K562 (cell line): ENCODE measurements at regions not wholly inside any gene's neighbourhood (a gene's known extent, or its start where the extent isn't known, plus 50 kb on each side); places are given as distances from the start of the nearest gene placed in this dataset.

ENCODE experiments used
- ATAC-seq: fragments of 200-7000 bp; cut with Tn5 transposase; 3 replicates; pipeline ENCODE4 v1.9.1; 2020; ENCODE audit warnings: moderate library complexity
- BruUV-seq: library from RNA; stranded (reverse); fragments of 400-500 nt; replicated peaks from 2 replicates; lab custom pipeline; 2021; lab: Mats Ljungman, UMichigan
- CTCF ChIA-PET: fragments of 300-600 bp; formaldehyde crosslinking; extraction: SDS; loops from one replicate; lab custom pipeline; 2021; ENCODE audit warnings: low intra/inter-chr PET ratio; lab: Yijun Ruan, JAX
- POLR2A ChIA-PET: fragments of 300-600, 350-650 bp; sonication (Branson Sonifier 250); formaldehyde crosslinking; extraction: SDS; loops from one replicate; lab custom pipeline; 2021; ENCODE audit warnings: antibody characterized with exemption, inconsistent platforms; lab: Yijun Ruan, JAX
- DNase-seq, 4 experiments: peaks; one replicate each; pipeline versions ENCODE4 v3.0.0 to v3.0.0-alpha.2; 2011 to 2018; ENCODE audit warnings: low spot score in 3 of 4, mixed read lengths in 3 of 4; ENCODE audit errors: extremely low read depth in 1 of 4
- FAIRE-seq: peaks from 2 replicates; lab custom pipeline; 2011; peaks lifted over from hg19 to GRCh38; lab: Jason Lieb, UNC
- H2AFZ ChIP-seq: 2 replicates; pipeline ENCODE4 v1.6.0; 2011; ENCODE audit warnings: low read depth, low read length, control low read depth, inconsistent platforms
- H3K27ac ChIP-seq: fragments of 200-600 bp; 3 replicates; pipeline ENCODE4 v1.8.0; 2011; ENCODE audit warnings: low read depth, mild to moderate bottlenecking, control low read depth, inconsistent platforms, low read length, moderate library complexity, mixed read lengths; ENCODE audit errors: extremely low read depth
- H3K27me3 ChIP-seq, 2 experiments: fragments of 300-600 bp in 1 of 2; 2 replicates in 1 of 2; 3 replicates in 1 of 2; pipeline versions ENCODE4 v1.6.0 to v1.8.0; 2011; ENCODE audit warnings: inconsistent platforms in 2 of 2, low read length in 2 of 2, mild to moderate bottlenecking in 1 of 2, mixed read lengths in 1 of 2, moderate library complexity in 1 of 2; ENCODE audit not compliant: control insufficient read depth in 2 of 2, insufficient read depth in 2 of 2
- H3K36me3 ChIP-seq: fragments of 300-600 bp; 3 replicates; pipeline ENCODE4 v1.8.0; 2011; ENCODE audit warnings: mild to moderate bottlenecking, low read length, inconsistent platforms; ENCODE audit not compliant: control insufficient read depth, insufficient read depth
- H3K4me1 ChIP-seq, 2 experiments: fragments of 200-600 bp in 1 of 2; replicated peaks in 1 of 2; 2 replicates in 1 of 2; 3 replicates in 1 of 2; pipeline versions ENCODE4 v1.5.1 to v1.8.0; 2011; ENCODE audit warnings: inconsistent platforms in 2 of 2, low read length in 2 of 2, mild to moderate bottlenecking in 1 of 2, mixed read lengths in 1 of 2, moderate library complexity in 1 of 2; ENCODE audit not compliant: control insufficient read depth in 2 of 2, insufficient read depth in 2 of 2
- H3K4me2 ChIP-seq: 2 replicates; pipeline ENCODE4 v1.6.1; 2011; ENCODE audit warnings: low read length, control low read depth, inconsistent platforms, mixed read lengths; ENCODE audit not compliant: insufficient read depth
- H3K4me3 ChIP-seq: fragments of 200-600 bp; sonication (generic), shearing (Covaris generic); 2 replicates; pipeline ENCODE4 v1.5.1; 2016; ENCODE audit warnings: control low read depth, inconsistent platforms
- H3K79me2 ChIP-seq: fragments of 200-600 bp; 3 replicates; pipeline ENCODE4 v1.8.0; 2011; ENCODE audit warnings: low read length, inconsistent platforms; ENCODE audit not compliant: control insufficient read depth, insufficient read depth
- H3K9ac ChIP-seq, 2 experiments: 2 replicates each; pipeline versions ENCODE4 v1.6.0 to v1.6.1; 2011; ENCODE audit warnings: low read depth in 2 of 2, low read length in 2 of 2, control low read depth in 1 of 2, inconsistent platforms in 1 of 2, mild to moderate bottlenecking in 1 of 2, mixed read lengths in 1 of 2; ENCODE audit not compliant: insufficient read depth in 1 of 2
- H3K9me1 ChIP-seq: one replicate; pipeline ENCODE4 v1.6.0; 2011; ENCODE audit warnings: inconsistent platforms, mild to moderate bottlenecking, low read length, moderate library complexity; ENCODE audit not compliant: control insufficient read depth, insufficient read depth
- H3K9me3 ChIP-seq: replicated peaks from 2 replicates; pipeline ENCODE4 v1.5.1; 2011; ENCODE audit warnings: low read depth, low read length, inconsistent platforms; ENCODE audit not compliant: control insufficient read depth, insufficient read depth
- H4K20me1 ChIP-seq: replicated peaks from 2 replicates; pipeline ENCODE4 v1.6.1; 2011; ENCODE audit warnings: low read length, inconsistent platforms, mixed read lengths; ENCODE audit not compliant: control insufficient read depth, insufficient read depth
- FOXA1 ChIP-seq: fragments of 450-650 bp; IDR thresholded peaks from 2 replicates; pipeline ENCODE4 v1.6.1; 2016; ENCODE audit warnings: mild to moderate bottlenecking, borderline replicate concordance
- ILK ChIP-seq: fragments of 450-650 bp; IDR thresholded peaks from 2 replicates; pipeline ENCODE4 v1.6.1; 2016; ENCODE audit warnings: missing genetic modification characterization, low read depth, mild to moderate bottlenecking, missing compliant biosample characterization, moderate library complexity, borderline replicate concordance
- NR1H2 ChIP-seq: sonication (generic); formaldehyde crosslinking; IDR thresholded peaks from 2 replicates; pipeline ENCODE4 v1.4.0; 2020; ENCODE audit warnings: mild to moderate bottlenecking, missing genetic modification reagents
- NR2C1 ChIP-seq, 2 experiments: fragments of 450-650 bp; IDR thresholded peaks; 2 replicates each; pipeline ENCODE4 v1.6.1; 2017; ENCODE audit warnings: mild to moderate bottlenecking in 2 of 2, antibody characterized with exemption in 1 of 2, inconsistent platforms in 1 of 2, missing compliant biosample characterization in 1 of 2, missing genetic modification characterization in 1 of 2
- POLR2G ChIP-seq: fragments of 200-400 bp; formaldehyde crosslinking; IDR thresholded peaks from 2 replicates; pipeline ENCODE4 v1.6.1; 2017; ENCODE audit warnings: low read depth, mild to moderate bottlenecking, antibody characterized with exemption, low read length, moderate library complexity
- RBM25 ChIP-seq: fragments of 200-400 bp; formaldehyde crosslinking; IDR thresholded peaks from 2 replicates; pipeline ENCODE4 v1.6.1; 2018; ENCODE audit warnings: low read length, low read depth, moderate library complexity; ENCODE audit not compliant: severe bottlenecking
- RCOR1 ChIP-seq, 2 experiments: IDR thresholded peaks; 2 replicates each; pipeline ENCODE4 v1.6.1; 2012; ENCODE audit warnings: low read depth in 2 of 2, low read length in 2 of 2, borderline replicate concordance in 1 of 2, improper control_type of control experiment in 1 of 2
- SRSF3 ChIP-seq: fragments of 200-400 bp; formaldehyde crosslinking; IDR thresholded peaks from 2 replicates; pipeline ENCODE4 v1.6.1; 2016; ENCODE audit warnings: mild to moderate bottlenecking, low read length, moderate library complexity; ENCODE audit not compliant: insufficient read depth
- ZNF778 ChIP-seq: fragments of 450-650 bp; formaldehyde crosslinking; IDR thresholded peaks from 2 replicates; pipeline ENCODE4 v1.4.0; 2020; ENCODE audit warnings: mild to moderate bottlenecking, moderate library complexity
- ZSCAN32 ChIP-seq: fragments of 450-650 bp; formaldehyde crosslinking; IDR thresholded peaks from 2 replicates; pipeline ENCODE4 v1.4.0; 2020; ENCODE audit warnings: mild to moderate bottlenecking, moderate library complexity
- WGBS: fragments of 100-300 bp; shearing (Covaris generic); methylation state at CpG from one replicate; pipeline ENCODE4 v1.1.6; 2016; ENCODE audit warnings: low coverage, mixed read lengths; ENCODE audit not compliant: insufficient coverage; ENCODE audit errors: missing lambda C conversion rate; 5-methylcytosine and 5-hydroxymethylcytosine counted together
- in situ Hi-C: fragments of 300-500 bp; cut with MboI; formaldehyde crosslinking; loops from 4 replicates; pipeline ENCODE4 v1.15.0; 2018; ENCODE audit warnings: inconsistent platforms, mixed read lengths
- intact Hi-C: fragments of 100-400 bp; cut with micrococcal nuclease; formaldehyde crosslinking; loops from 2 replicates; pipeline ENCODE4 v1.14.2; 2022

- H3K4me3 ChIP-seq: no peak overlapping the region
- H3K79me2 ChIP-seq: no peaks in the 10 kb centered on the region
- FAIRE-seq (no peak), ATAC-seq (no peak), DNase-seq (no peak)
- TF ChIP-seq SRSF3: no peak
- no peak for TF ChIP-seq NR2C1 (IDR thresholded peaks at IDR 0.05)
- TF ChIP-seq NR2C1 (tag; IDR thresholded peaks at IDR 0.05): no peak
- TF ChIP-seq ZSCAN32 (CRISPR knock-in tag): no peak
- no peak for TF ChIP-seq ZNF778 (CRISPR knock-in tag)
- ChIA-PET POLR2A (no interaction called here), CTCF (no interaction called here)
- H4K20me1 ChIP-seq: no peaks in the 10 kb centered on the region
- BruUV-seq: no TSS peak
- WGBS: 2% methylated on average over 2 of the region's 2 CpGs
- H3K9ac ChIP-seq: no peak overlapping the region
- H3K27ac ChIP-seq: no peak overlapping the region
- no peak overlapping the region for H3K4me2 ChIP-seq
- no peaks in the 10 kb centered on the region for H3K4me1 ChIP-seq
- no peaks in the 10 kb centered on the region for H3K36me3 ChIP-seq
- no peaks in the 10 kb centered on the region for H3K27me3 ChIP-seq
- H2AFZ ChIP-seq: no peak overlapping the region
- intact Hi-C loops: no loop called here
- H3K9me1 ChIP-seq: no peaks in the 10 kb centered on the region
- in situ Hi-C loops: no loop called here
- no peaks in the 10 kb centered on the region for H3K9me3 ChIP-seq
Observed at GRCh38 chr2:150625741-150626140, 138.3 kb upstream of the RND3 start.

- intact Hi-C loops: no loop called here
- no peaks in the 10 kb centered on the region for H3K4me1 ChIP-seq
- DNase-seq (no peak), ATAC-seq (no peak), FAIRE-seq (no peak)
- H3K9me1 ChIP-seq: no peaks in the 10 kb centered on the region
- no peaks in the 10 kb centered on the region for H3K79me2 ChIP-seq
- no peak overlapping the region for H2AFZ ChIP-seq
- TF ChIP-seq POLR2G (no peak), RCOR1 (IDR thresholded peaks at IDR 0.05; ENCODE audit: borderline replicate concordance in 1 of 2, low read depth in 2 of 2, low read length in 2 of 2) (no peak), RBM25 (no peak), ILK (no peak), NR1H2 (CRISPR knock-in tag) (no peak), FOXA1 (no peak)
- no TSS peak for BruUV-seq
- in situ Hi-C loops: no loop called here
- H3K9me3 ChIP-seq: no peaks in the 10 kb centered on the region
- H3K4me2 ChIP-seq: no peak overlapping the region
- no peaks in the 10 kb centered on the region for H3K27me3 ChIP-seq
- no peaks in the 10 kb centered on the region for H3K36me3 ChIP-seq
- POLR2A ChIA-PET: no interaction called here
- CTCF ChIA-PET: no interaction called here
- no peak overlapping the region for H3K27ac ChIP-seq
- no peak overlapping the region for H3K9ac ChIP-seq
- H4K20me1 ChIP-seq: no peaks in the 10 kb centered on the region
- H3K4me3 ChIP-seq: no peak overlapping the region
Observed at GRCh38 chr2:150625303-150625702, 137.8 kb upstream of the RND3 start.
